HL-60 (cell line): ENCODE measurements at regions not wholly inside any gene's neighbourhood (a gene's known extent, or its start where the extent isn't known, plus 50 kb on each side); places are given as distances from the start of the nearest gene placed in this dataset.

ENCODE experiments used
- GABPA ChIP-seq: IDR thresholded peaks from 2 replicates; pipeline ENCODE4 v1.6.1; 2012; ENCODE audit warnings: low read depth
- POLR2AphosphoS5 ChIP-seq: IDR thresholded peaks from 2 replicates; pipeline ENCODE4 v1.6.1; 2012; ENCODE audit warnings: low read depth
- SPI1 ChIP-seq: IDR thresholded peaks from 2 replicates; pipeline ENCODE4 v1.6.1; 2012; ENCODE audit warnings: low read depth, mild to moderate bottlenecking, borderline replicate concordance
- TF ChIP-seq, protein P1 (sequence below): IDR thresholded peaks from one replicate; pipeline ENCODE4 v1.5.1; 2011; ENCODE audit warnings: low read length, control low read depth, inconsistent platforms; ENCODE audit not compliant: insufficient read depth
- TF ChIP-seq, protein P2 (sequence below): IDR thresholded peaks from 2 replicates; pipeline ENCODE4 v1.6.1; 2012; ENCODE audit warnings: low read depth; ENCODE audit not compliant: insufficient replicate concordance

DNA sequence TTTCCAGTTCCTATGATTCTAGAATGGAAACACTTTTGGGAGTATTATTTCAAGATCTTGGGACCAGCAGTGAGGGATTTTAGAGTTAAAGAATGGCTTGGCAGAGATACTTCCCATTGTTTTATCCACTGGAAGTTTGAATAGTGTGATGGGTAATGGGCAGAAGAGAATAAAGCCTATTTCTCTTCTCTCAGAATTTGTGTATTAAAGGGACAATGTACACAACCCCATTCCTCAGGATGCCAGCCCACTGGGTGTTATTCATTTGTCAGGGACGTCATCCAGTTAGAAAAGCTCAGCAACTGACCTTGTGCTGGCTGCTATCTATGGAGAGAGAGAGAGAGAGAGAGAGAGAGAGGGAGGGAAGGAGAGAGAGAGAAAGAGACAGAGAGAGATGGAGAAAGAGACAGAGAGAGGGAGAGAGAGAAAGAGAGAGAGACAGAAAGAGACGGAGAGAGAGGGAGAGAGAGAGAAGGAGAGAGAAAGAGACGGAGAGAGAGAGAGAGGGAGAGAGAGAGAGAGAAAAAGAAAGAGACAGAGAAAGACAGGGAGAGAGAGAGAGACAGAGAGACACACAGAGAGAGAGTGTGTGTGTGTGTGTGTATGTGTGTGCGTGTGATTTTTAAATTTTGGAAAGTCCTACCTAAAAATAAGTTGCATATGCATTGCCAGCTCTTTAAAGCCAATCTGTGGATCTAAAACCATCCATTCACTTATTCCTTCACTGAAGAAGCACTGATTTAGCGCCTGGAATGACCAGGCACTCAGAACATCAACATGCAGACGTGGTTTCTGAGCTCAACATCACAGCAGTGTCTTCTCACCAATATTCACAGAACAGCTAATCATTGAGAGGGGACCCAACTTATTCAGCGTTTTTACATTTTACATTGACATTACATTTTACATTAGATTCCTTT lies 388.8 kb downstream of the THBS2 start:
- TF ChIP-seq, protein P1, sequence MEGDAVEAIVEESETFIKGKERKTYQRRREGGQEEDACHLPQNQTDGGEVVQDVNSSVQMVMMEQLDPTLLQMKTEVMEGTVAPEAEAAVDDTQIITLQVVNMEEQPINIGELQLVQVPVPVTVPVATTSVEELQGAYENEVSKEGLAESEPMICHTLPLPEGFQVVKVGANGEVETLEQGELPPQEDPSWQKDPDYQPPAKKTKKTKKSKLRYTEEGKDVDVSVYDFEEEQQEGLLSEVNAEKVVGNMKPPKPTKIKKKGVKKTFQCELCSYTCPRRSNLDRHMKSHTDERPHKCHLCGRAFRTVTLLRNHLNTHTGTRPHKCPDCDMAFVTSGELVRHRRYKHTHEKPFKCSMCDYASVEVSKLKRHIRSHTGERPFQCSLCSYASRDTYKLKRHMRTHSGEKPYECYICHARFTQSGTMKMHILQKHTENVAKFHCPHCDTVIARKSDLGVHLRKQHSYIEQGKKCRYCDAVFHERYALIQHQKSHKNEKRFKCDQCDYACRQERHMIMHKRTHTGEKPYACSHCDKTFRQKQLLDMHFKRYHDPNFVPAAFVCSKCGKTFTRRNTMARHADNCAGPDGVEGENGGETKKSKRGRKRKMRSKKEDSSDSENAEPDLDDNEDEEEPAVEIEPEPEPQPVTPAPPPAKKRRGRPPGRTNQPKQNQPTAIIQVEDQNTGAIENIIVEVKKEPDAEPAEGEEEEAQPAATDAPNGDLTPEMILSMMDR, result no peak
- TF ChIP-seq POLR2AphosphoS5, result no peak
- TF ChIP-seq, protein P2, sequence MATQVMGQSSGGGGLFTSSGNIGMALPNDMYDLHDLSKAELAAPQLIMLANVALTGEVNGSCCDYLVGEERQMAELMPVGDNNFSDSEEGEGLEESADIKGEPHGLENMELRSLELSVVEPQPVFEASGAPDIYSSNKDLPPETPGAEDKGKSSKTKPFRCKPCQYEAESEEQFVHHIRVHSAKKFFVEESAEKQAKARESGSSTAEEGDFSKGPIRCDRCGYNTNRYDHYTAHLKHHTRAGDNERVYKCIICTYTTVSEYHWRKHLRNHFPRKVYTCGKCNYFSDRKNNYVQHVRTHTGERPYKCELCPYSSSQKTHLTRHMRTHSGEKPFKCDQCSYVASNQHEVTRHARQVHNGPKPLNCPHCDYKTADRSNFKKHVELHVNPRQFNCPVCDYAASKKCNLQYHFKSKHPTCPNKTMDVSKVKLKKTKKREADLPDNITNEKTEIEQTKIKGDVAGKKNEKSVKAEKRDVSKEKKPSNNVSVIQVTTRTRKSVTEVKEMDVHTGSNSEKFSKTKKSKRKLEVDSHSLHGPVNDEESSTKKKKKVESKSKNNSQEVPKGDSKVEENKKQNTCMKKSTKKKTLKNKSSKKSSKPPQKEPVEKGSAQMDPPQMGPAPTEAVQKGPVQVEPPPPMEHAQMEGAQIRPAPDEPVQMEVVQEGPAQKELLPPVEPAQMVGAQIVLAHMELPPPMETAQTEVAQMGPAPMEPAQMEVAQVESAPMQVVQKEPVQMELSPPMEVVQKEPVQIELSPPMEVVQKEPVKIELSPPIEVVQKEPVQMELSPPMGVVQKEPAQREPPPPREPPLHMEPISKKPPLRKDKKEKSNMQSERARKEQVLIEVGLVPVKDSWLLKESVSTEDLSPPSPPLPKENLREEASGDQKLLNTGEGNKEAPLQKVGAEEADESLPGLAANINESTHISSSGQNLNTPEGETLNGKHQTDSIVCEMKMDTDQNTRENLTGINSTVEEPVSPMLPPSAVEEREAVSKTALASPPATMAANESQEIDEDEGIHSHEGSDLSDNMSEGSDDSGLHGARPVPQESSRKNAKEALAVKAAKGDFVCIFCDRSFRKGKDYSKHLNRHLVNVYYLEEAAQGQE, result no peak
- TF ChIP-seq SPI1, result no peak
- TF ChIP-seq GABPA, result no peak
